ENCODE measurements at regions not wholly inside any gene's neighbourhood (a gene's known extent, or its start where the extent isn't known, plus 50 kb on each side); places are given as distances from the start of the nearest gene placed in this dataset.

GRCh38 chr13:80284290-80284689, 56.6 kb downstream of the SPRY2 start:
- no peak overlapping the region for H3K27ac Mint-ChIP-seq
- no peak for DNase-seq (ENCODE audit: low spot score in 2 of 2)

DNA sequence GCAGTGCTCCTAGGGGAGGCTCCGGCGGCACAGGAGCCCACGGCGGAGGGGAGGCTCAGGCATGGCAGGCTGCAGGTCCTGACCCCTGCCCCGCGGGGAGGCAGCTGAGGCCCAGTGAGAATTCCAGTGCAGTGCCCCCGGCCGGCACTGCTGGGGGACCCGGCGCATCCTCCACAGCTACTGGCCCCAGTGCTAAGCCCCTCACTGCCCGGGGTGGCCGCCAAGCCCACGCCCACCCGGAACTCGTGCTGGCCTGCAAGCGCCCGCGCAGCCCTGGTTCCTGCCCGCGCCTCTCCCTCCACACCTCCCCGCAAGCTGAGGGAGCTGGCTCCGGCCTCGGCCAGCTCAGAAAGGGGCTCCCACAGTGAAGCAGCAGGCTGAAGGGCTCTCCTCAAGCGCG, 62.2 kb downstream of the SPRY2 start:
- H3K4me3 Mint-ChIP-seq: no peak overlapping the region
- H3K9me3 Mint-ChIP-seq: peaks cover 2% of the 10 kb centered on the region
- ATAC-seq (ENCODE audit: low read depth) (no peak), DNase-seq (ENCODE audit: low spot score in 2 of 2) (no peak)
- H3K27ac Mint-ChIP-seq: no peak overlapping the region
- no peaks in the 10 kb centered on the region for H3K36me3 Mint-ChIP-seq
- no peaks in the 10 kb centered on the region for H3K4me1 Mint-ChIP-seq
- peaks cover 3% of the 10 kb centered on the region for H3K27me3 Mint-ChIP-seq

More at GRCh38 chr13:80284290-80284689, 56.6 kb downstream of the SPRY2 start:
- peaks cover 3% of the 10 kb centered on the region for H3K27me3 Mint-ChIP-seq
- H3K4me3 Mint-ChIP-seq: no peak overlapping the region
- no peaks in the 10 kb centered on the region for H3K4me1 Mint-ChIP-seq
- ATAC-seq (ENCODE audit: low read depth): no peak
- no peaks in the 10 kb centered on the region for H3K36me3 Mint-ChIP-seq
- peaks cover 5% of the 10 kb centered on the region for H3K9me3 Mint-ChIP-seq

GRCh38 chr13:80276371-80277289, 64.3 kb downstream of the SPRY2 start:
- ATAC-seq (ENCODE audit: low read depth): no peak
- no peak overlapping the region for H3K4me3 Mint-ChIP-seq
- H3K4me1 Mint-ChIP-seq: no peaks in the 10 kb centered on the region

DNA sequence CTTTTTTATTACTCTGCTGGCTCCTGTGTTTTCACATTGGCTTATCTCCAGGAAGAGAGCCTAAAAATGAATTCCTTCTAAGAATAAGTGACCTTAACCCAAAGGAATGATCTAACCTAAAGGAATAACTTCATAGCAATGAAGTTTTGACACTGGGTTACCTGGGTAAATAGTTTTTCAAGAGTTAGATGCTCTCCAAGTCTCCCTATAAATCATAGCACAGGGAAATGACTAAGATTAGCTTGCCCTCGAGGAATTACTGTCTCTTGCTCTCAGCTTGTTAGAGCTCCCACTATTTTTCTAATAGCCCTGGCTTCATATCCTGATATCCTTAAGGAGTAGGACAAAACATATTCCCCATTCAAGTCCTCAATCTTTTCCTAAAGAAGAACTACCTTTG, 66.3 kb downstream of the SPRY2 start:
- no peaks in the 10 kb centered on the region for H3K36me3 Mint-ChIP-seq
- no peaks in the 10 kb centered on the region for H3K9me3 Mint-ChIP-seq
- no peak overlapping the region for H3K27ac Mint-ChIP-seq
- DNase-seq (ENCODE audit: low spot score in 2 of 2) (no peak), ATAC-seq (ENCODE audit: low read depth) (no peak)
- no peak overlapping the region for H3K4me3 Mint-ChIP-seq
- no peaks in the 10 kb centered on the region for H3K27me3 Mint-ChIP-seq
- no peaks in the 10 kb centered on the region for H3K4me1 Mint-ChIP-seq

More at GRCh38 chr13:80276371-80277289, 64.3 kb downstream of the SPRY2 start:
- Mint-ChIP-seq H3K9me3 (no peaks in the 10 kb centered on the region), H3K36me3 (no peaks in the 10 kb centered on the region), H3K27ac (no peak overlapping the region), H3K27me3 (no peaks in the 10 kb centered on the region)
- DNase-seq (ENCODE audit: low spot score in 2 of 2): no peak

DNA sequence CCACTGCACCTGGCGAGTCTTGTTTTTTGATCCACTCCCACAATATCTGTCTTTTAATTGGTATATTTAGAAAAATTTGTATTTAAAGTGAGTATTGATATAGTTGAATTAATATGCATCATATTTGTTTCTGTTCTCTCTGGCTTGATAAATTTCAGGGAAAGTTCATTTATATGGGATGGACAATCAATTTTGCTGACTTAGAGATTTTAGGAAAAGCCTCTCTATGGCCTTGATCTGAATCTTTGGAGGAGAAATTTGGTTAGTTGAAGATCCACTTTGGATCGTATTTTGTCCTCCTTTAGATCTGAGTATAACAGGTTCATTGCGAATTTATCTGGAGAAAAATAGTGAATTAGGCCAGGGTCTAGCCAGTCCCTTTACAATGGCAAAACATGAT, 67.2 kb downstream of the SPRY2 start:
- H3K9me3 Mint-ChIP-seq: no peaks in the 10 kb centered on the region
- H3K4me3 Mint-ChIP-seq: no peak overlapping the region
- no peaks in the 10 kb centered on the region for H3K27me3 Mint-ChIP-seq
- DNase-seq (ENCODE audit: low spot score in 2 of 2) (no peak), ATAC-seq (ENCODE audit: low read depth) (no peak)
- H3K4me1 Mint-ChIP-seq: no peaks in the 10 kb centered on the region
- no peak overlapping the region for H3K27ac Mint-ChIP-seq
- no peaks in the 10 kb centered on the region for H3K36me3 Mint-ChIP-seq

DNA sequence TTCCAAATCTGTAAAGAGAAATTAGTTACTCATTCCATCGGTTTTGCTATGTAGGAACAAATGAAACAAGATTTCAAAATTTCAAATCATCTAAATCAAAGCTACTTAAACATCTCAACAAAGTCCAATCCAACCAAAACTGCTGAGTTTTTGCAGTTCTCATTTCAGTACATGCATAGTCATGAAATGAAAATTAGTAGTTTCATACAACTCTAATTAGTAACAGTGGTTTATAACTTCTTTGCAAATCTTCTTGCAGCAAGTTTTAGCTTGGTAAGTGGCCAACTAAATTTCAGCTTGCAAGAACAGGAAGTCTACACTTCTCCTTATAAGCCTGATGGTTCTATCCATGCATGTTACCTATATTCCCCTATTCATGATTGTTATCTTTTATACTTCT, 75.6 kb downstream of the SPRY2 start:
- H3K27ac Mint-ChIP-seq: no peak overlapping the region
- no peak for ATAC-seq (ENCODE audit: low read depth)
- no peaks in the 10 kb centered on the region for H3K36me3 Mint-ChIP-seq
- H3K27me3 Mint-ChIP-seq: no peaks in the 10 kb centered on the region
- DNase-seq (ENCODE audit: low spot score in 2 of 2): no peak
- H3K4me3 Mint-ChIP-seq: no peak overlapping the region
- H3K9me3 Mint-ChIP-seq: peaks cover 4% of the 10 kb centered on the region
- no peaks in the 10 kb centered on the region for H3K4me1 Mint-ChIP-seq

GRCh38 chr13:80263745-80264513, 77.0 kb downstream of the SPRY2 start:
- no peak overlapping the region for H3K27ac Mint-ChIP-seq
- H3K36me3 Mint-ChIP-seq: no peaks in the 10 kb centered on the region
- no peaks in the 10 kb centered on the region for H3K4me1 Mint-ChIP-seq
- H3K9me3 Mint-ChIP-seq: peaks cover 4% of the 10 kb centered on the region
- H3K27me3 Mint-ChIP-seq: no peaks in the 10 kb centered on the region
- no peak for ATAC-seq (ENCODE audit: low read depth)
- DNase-seq (ENCODE audit: low spot score in 2 of 2): no peak
- no peak overlapping the region for H3K4me3 Mint-ChIP-seq

- no peak overlapping the region for H3K4me3 Mint-ChIP-seq
- peaks cover 4% of the 10 kb centered on the region for H3K9me3 Mint-ChIP-seq
- H3K36me3 Mint-ChIP-seq: no peaks in the 10 kb centered on the region
- H3K4me1 Mint-ChIP-seq: no peaks in the 10 kb centered on the region
- no peak for ATAC-seq (ENCODE audit: low read depth)
- H3K27me3 Mint-ChIP-seq: no peaks in the 10 kb centered on the region
- no peak overlapping the region for H3K27ac Mint-ChIP-seq
- DNase-seq (ENCODE audit: low spot score in 2 of 2): no peak
Observed at GRCh38 chr13:80262051-80262695, 78.8 kb downstream of the SPRY2 start.

DNA sequence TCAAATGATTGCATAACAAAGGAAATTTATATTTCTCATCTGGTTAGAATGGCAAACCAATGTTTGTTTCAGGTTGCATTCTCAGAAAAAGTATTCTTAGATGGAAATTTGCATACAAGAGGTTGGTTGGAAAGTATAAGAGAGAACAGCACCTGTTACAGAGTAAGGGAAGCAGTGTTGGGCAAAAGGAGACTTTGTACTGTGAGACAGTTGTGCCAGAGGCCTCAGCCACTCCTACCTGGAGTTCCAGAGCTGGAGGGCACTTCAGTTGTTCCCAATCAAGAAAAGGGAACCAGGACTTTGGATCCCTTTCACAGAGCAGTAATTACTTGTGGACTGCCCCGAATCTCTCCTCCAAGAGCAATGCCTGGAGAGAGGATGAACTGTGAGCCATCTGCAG, 81.8 kb downstream of the SPRY2 start:
- no peak overlapping the region for H3K27ac Mint-ChIP-seq
- DNase-seq (ENCODE audit: low spot score in 2 of 2): no peak

DNA sequence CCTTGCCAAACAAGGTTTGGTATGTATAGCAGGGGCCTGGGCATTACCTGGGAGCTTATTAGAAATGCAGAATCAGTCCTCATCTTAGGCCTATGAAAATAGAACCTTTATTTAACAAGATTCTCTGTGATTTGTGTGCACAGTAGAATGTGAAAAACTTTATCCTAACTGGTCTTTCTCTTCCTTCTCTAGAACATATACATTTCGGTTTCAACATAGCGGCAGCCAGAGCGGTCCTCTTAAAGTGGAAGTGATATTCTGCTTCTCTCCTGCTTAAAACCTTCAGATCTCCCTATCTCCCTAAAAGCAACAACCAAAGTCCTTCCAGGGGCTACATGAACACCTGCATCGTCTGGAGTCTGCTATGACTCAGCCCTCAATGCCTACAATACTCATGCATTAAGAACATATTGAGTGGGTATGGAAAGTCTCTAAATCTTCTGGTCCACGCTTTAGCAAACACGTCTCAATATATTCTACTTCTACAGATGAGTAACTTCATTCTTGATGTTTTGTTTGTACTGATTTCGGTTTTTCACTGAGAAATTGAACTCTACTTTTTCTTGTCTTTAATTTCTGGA, 84.5 kb downstream of the SPRY2 start:
- Mint-ChIP-seq H3K36me3 (no peaks in the 10 kb centered on the region), H3K27ac (no peak overlapping the region), H3K4me3 (no peak overlapping the region), H3K27me3 (no peaks in the 10 kb centered on the region), H3K4me1 (no peaks in the 10 kb centered on the region), H3K9me3 (no peaks in the 10 kb centered on the region)
- DNase-seq (ENCODE audit: low spot score in 2 of 2) (no peak), ATAC-seq (ENCODE audit: low read depth) (no peak)

More for the DNA sequence above, 81.8 kb downstream of the SPRY2 start:
- H3K27me3 Mint-ChIP-seq: no peaks in the 10 kb centered on the region
- ATAC-seq (ENCODE audit: low read depth): no peak
- no peaks in the 10 kb centered on the region for H3K4me1 Mint-ChIP-seq
- H3K36me3 Mint-ChIP-seq: no peaks in the 10 kb centered on the region
- H3K9me3 Mint-ChIP-seq: peaks cover 4% of the 10 kb centered on the region
- H3K4me3 Mint-ChIP-seq: no peak overlapping the region

DNA sequence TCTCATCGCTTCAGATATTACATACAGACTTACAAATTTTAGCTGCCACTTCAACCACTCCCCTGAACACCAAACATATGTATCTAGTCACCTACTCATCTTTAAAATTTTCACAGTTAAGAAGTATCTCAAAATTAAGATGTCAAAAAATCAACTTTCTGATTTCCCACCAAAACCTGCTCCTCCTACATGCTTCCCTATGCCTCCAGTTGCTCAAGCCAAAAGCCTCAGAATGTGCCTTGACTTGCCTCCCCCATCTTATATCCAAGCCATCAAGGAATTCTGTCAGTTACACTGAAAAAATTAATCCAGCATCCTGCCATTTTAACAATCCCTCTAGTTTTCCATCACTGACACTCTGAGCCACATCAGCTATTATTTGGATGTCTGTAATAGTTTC, 85.0 kb downstream of the SPRY2 start:
- no peak for ATAC-seq (ENCODE audit: low read depth)
- H3K27me3 Mint-ChIP-seq: no peaks in the 10 kb centered on the region
- no peak overlapping the region for H3K27ac Mint-ChIP-seq
- DNase-seq (ENCODE audit: low spot score in 2 of 2): no peak
- no peaks in the 10 kb centered on the region for H3K36me3 Mint-ChIP-seq
- no peaks in the 10 kb centered on the region for H3K9me3 Mint-ChIP-seq
- H3K4me3 Mint-ChIP-seq: no peak overlapping the region
- H3K4me1 Mint-ChIP-seq: no peaks in the 10 kb centered on the region

DNA sequence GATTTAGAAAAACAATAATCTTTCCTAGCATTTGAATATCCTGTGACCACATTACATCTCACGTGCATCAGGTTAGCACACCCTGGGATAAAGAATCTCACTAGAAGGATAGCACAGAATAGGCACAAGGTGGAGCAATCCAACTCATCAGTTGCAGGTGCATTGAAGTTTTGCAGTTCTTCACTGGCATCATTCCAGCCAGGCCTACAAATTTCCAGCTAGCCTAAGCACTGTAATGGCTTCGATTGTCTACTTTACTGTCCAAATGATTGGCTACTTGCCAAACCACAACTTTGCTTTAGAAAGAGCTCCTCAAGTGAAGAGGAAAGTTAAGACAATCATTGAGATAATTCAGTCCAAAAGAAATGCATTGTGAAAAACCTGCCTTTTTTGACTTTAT, 89.5 kb downstream of the SPRY2 start:
- no peak overlapping the region for H3K4me3 Mint-ChIP-seq

GRCh38 chr13:80250213-80250810, 90.6 kb downstream of the SPRY2 start:
- H3K4me3 Mint-ChIP-seq: no peak overlapping the region
- DNase-seq (ENCODE audit: low spot score in 2 of 2) (no peak), ATAC-seq (ENCODE audit: low read depth) (no peak)
- no peaks in the 10 kb centered on the region for H3K36me3 Mint-ChIP-seq
- H3K4me1 Mint-ChIP-seq: no peaks in the 10 kb centered on the region
- H3K9me3 Mint-ChIP-seq: no peaks in the 10 kb centered on the region
- H3K27me3 Mint-ChIP-seq: no peaks in the 10 kb centered on the region
- no peak overlapping the region for H3K27ac Mint-ChIP-seq

More for the DNA sequence above, 89.5 kb downstream of the SPRY2 start:
- Mint-ChIP-seq H3K4me1 (no peaks in the 10 kb centered on the region), H3K27me3 (no peaks in the 10 kb centered on the region), H3K27ac (no peak overlapping the region), H3K36me3 (no peaks in the 10 kb centered on the region), H3K9me3 (no peaks in the 10 kb centered on the region)
- ATAC-seq (ENCODE audit: low read depth) (no peak), DNase-seq (ENCODE audit: low spot score in 2 of 2) (no peak)

Measured in memory B cell (primary cell).